CD4-positive, alpha-beta memory T cell (primary cell): ENCODE measurements at regions not wholly inside any gene's neighbourhood (a gene's known extent, or its start where the extent isn't known, plus 50 kb on each side); places are given as distances from the start of the nearest gene placed in this dataset.

ENCODE experiments used
- CTCF ChIA-PET: fragments of 350-600 bp; sonication (Branson Sonifier 250); formaldehyde crosslinking; loops from one replicate; lab custom pipeline; 2021; ENCODE audit warnings: inconsistent platforms; ENCODE audit not compliant: partially characterized antibody; lab: Charles Lee
- POLR2A ChIA-PET: fragments of 350-600 bp; sonication (Branson Sonifier 250); formaldehyde crosslinking; loops from one replicate; lab custom pipeline; 2021; ENCODE audit not compliant: partially characterized antibody; lab: Charles Lee
- DNase-seq, 5 donors: peaks; one replicate each; pipeline versions ENCODE4 v3.0.0 to v3.0.0-alpha.2; 2020 to 2022; ENCODE audit warnings: mixed read lengths in 1 of 5
- H3K27ac ChIP-seq: one replicate; pipeline ENCODE4 v1.7.0; 2013; ENCODE audit warnings: low read depth, low read length
- H3K27me3 ChIP-seq: 2 replicates; pipeline ENCODE4 v1.7.0; 2013; ENCODE audit warnings: mild to moderate bottlenecking, low read length, moderate library complexity; ENCODE audit not compliant: insufficient read depth
- H3K36me3 ChIP-seq: 2 replicates; pipeline ENCODE4 v1.7.0; 2013; ENCODE audit warnings: mild to moderate bottlenecking, low read length, moderate library complexity; ENCODE audit not compliant: insufficient read depth
- H3K4me1 ChIP-seq: 2 replicates; pipeline ENCODE4 v1.7.0; 2013; ENCODE audit warnings: mild to moderate bottlenecking, low read length, moderate library complexity; ENCODE audit not compliant: insufficient read depth
- H3K4me3 ChIP-seq, 2 donors: one replicate each; pipeline ENCODE4 v1.7.0; 2013; ENCODE audit warnings: low read length in 2 of 2, mild to moderate bottlenecking in 1 of 2
- H3K9me3 ChIP-seq, 2 donors: one replicate each; pipeline ENCODE4 v1.7.0; 2013; ENCODE audit warnings: low read length in 2 of 2, control low read depth in 1 of 2; ENCODE audit not compliant: control insufficient read depth in 1 of 2
- H3K27ac Mint-ChIP-seq, 7 donors: one replicate each; pipeline ENCODE4 v1.8.0; 2020 to 2021; ENCODE audit warnings: mixed read lengths in 7 of 7, mild to moderate bottlenecking in 6 of 7, inconsistent platforms in 3 of 7, moderate library complexity in 3 of 7
- H3K27me3 Mint-ChIP-seq, 2 donors: one replicate each; pipeline ENCODE4 v1.8.0; 2020 to 2021; ENCODE audit warnings: mixed read lengths in 2 of 2
- H3K36me3 Mint-ChIP-seq, 2 donors: one replicate each; pipeline ENCODE4 v1.8.0; 2020 to 2021; ENCODE audit warnings: mixed read lengths in 2 of 2, inconsistent platforms in 1 of 2, mild to moderate bottlenecking in 1 of 2
- H3K4me1 Mint-ChIP-seq, 4 donors: one replicate each; pipeline ENCODE4 v1.8.0; 2020 to 2021; ENCODE audit warnings: mixed read lengths in 4 of 4, mild to moderate bottlenecking in 1 of 4
- H3K4me3 Mint-ChIP-seq, 8 donors: one replicate each; pipeline ENCODE4 v1.8.0; 2020 to 2021; ENCODE audit warnings: mixed read lengths in 8 of 8, mild to moderate bottlenecking in 7 of 8, moderate library complexity in 6 of 8, inconsistent platforms in 3 of 8
- H3K9me3 Mint-ChIP-seq, 8 donors: one replicate each; pipeline ENCODE4 v1.8.0; 2020 to 2021; ENCODE audit warnings: mixed read lengths in 8 of 8, mild to moderate bottlenecking in 5 of 8, inconsistent platforms in 3 of 8, moderate library complexity in 1 of 8
- intact Hi-C: fragments of 100-400 bp; cut with micrococcal nuclease; formaldehyde crosslinking; loops from one replicate; pipeline ENCODE4 v1.15.1; 2023

DNA sequence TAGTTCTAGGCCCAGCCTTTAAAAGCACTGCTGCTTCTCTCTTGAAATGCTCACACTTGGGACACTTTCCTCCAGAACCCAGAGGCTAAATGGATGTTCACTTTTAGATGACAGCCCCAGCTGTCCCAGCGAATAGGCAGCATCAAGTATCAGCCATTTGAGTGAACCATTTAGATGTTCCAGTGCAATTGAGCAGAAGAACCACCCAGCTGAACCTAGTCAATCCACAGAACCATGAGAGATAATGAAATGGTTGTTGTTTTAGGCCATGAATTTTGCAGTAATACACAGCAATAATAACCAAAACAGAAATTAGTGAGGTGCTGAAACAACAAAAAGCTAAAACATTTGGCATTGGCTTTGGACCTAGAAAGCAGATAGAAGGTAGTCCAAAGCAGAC is 273.9 kb downstream of the ETV1 start:
- Histone ChIP-seq H3K36me3 (no peaks in the 10 kb centered on the region), H3K27me3 (no peaks in the 10 kb centered on the region), H3K4me1 (no peaks in the 10 kb centered on the region), H3K4me3 (no peak overlapping the region), H3K9me3 (no peaks in the 10 kb centered on the region), H3K27ac (no peak overlapping the region)
- Mint-ChIP-seq H3K4me3 (no peak overlapping the region), H3K27me3 (no peaks in the 10 kb centered on the region), H3K4me1 (no peaks in the 10 kb centered on the region), H3K36me3 (no peaks in the 10 kb centered on the region), H3K9me3 (peaks cover 0 to 12% (median 9%) of the 10 kb centered on the region in 8 donors), H3K27ac (no peak overlapping the region)
- CTCF ChIA-PET: no interaction called here
- POLR2A ChIA-PET: no interaction called here
- DNase-seq: no peak
- intact Hi-C loops: no loop called here

DNA sequence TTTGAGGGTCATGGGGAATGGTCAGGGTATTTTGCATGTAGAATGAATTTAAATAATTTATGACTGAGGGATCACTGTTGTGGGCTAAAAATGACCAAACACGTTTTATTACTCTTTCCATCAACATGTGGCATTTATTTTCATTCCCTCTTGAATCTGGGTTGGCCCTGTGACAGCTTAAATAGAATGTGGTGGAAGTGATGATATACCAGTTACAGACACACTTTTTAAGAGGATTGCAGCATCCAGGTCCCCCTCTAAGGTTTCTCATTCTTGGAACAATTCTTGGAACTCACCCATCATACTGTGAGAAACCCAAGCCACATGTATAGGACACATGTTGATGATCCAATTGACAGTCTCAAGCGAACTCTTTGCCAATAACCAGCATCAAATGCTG is 272.4 kb downstream of the ETV1 start:
- DNase-seq: no peak
- H3K4me3 Mint-ChIP-seq: no peak overlapping the region
- peaks cover 0 to 12% (median 9%) of the 10 kb centered on the region in 8 donors for H3K9me3 Mint-ChIP-seq
- Histone ChIP-seq H3K4me1 (no peaks in the 10 kb centered on the region), H3K27me3 (no peaks in the 10 kb centered on the region), H3K4me3 (no peak overlapping the region), H3K36me3 (no peaks in the 10 kb centered on the region), H3K27ac (no peak overlapping the region), H3K9me3 (no peaks in the 10 kb centered on the region)
- POLR2A ChIA-PET: no interaction called here
- H3K27me3 Mint-ChIP-seq: no peaks in the 10 kb centered on the region
- CTCF ChIA-PET: no interaction called here
- H3K4me1 Mint-ChIP-seq: no peaks in the 10 kb centered on the region
- intact Hi-C loops: no loop called here
- no peaks in the 10 kb centered on the region for H3K36me3 Mint-ChIP-seq
- no peak overlapping the region for H3K27ac Mint-ChIP-seq

DNA sequence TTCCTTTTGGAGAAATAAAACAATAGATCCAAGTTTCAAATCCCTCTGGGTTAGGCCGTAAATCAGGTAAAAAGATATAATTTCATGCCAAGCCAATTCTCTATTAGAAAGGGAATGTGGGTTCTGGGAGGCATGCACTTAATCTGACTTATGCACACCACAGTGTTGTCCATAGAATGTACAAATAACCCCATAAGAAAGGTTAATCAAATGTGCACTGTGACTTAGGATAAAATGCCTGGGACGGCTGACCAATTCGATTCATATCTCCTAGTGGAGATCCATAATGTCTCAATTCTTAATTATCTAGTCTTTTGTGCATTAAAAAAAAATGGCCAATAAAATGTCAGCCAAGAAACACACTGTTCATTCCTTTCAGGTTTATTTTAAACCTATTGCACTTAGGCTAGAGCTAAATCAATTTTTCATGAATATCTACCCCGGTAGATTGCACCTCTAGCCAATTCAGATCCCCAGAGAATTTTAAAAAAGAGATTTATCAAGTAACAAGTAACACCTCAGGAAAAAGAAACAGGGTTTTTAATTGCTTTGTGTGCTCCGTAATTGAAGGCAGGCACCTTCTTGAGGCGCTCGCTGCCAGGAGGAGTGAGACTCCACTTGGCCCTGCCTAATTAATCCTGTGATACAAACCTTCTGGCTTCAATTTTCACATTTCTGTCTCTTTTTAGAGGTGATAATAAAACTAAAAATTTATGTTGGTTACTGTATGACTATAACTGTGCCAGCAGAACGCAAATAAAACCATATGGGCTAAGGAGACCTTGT is 265.1 kb downstream of the ETV1 start:
- Histone ChIP-seq H3K4me3 (no peak overlapping the region), H3K36me3 (no peaks in the 10 kb centered on the region), H3K4me1 (no peaks in the 10 kb centered on the region), H3K9me3 (no peaks in the 10 kb centered on the region), H3K27ac (no peak overlapping the region), H3K27me3 (no peaks in the 10 kb centered on the region)
- H3K4me3 Mint-ChIP-seq: no peak overlapping the region
- peaks cover 0 to 8% (median 3%) of the 10 kb centered on the region in 8 donors for H3K9me3 Mint-ChIP-seq
- no peaks in the 10 kb centered on the region for H3K27me3 Mint-ChIP-seq
- DNase-seq: no peak
- H3K27ac Mint-ChIP-seq: no peak overlapping the region
- ChIA-PET POLR2A (no interaction called here), CTCF (no interaction called here)
- H3K36me3 Mint-ChIP-seq: peaks cover 0 to 4% of the 10 kb centered on the region in 2 donors
- intact Hi-C loops: no loop called here
- no peaks in the 10 kb centered on the region for H3K4me1 Mint-ChIP-seq

DNA sequence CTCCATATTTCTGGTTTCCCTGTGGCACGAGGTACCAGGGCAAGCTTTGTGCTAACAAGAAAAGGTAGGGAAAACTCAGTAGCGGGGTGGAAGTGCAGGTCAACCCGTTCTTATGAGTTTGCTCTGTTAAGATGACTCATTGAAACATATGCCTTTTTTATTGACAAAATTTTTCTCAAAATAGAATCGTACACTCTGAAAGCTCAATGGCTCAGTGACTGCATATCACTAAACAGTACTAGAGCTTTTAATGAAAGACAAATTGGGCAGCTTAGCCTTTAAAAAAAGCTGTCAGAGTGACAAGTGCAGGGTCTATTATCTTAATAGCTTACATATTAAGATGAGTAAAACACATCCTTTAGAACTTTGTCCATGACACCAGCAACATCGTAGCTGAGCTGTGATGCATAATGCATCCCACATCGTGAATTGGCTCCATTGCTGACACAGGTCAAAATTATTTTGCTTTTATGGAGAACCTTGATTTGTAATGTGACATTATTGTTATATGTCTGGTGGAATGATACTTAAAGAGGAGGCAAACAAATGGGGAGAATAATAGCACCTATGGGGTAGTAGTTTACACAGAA is 264.4 kb downstream of the ETV1 start:
- Histone ChIP-seq H3K9me3 (no peaks in the 10 kb centered on the region), H3K27ac (no peak overlapping the region), H3K36me3 (no peaks in the 10 kb centered on the region), H3K4me3 (no peak overlapping the region), H3K27me3 (no peaks in the 10 kb centered on the region), H3K4me1 (no peaks in the 10 kb centered on the region)
- Mint-ChIP-seq H3K27me3 (no peaks in the 10 kb centered on the region), H3K36me3 (peaks cover 0 to 4% of the 10 kb centered on the region in 2 donors), H3K9me3 (peaks cover 0 to 8% (median 3%) of the 10 kb centered on the region in 8 donors), H3K4me3 (no peak overlapping the region), H3K4me1 (no peaks in the 10 kb centered on the region), H3K27ac (no peak overlapping the region)
- ChIA-PET POLR2A (no interaction called here), CTCF (no interaction called here)
- intact Hi-C loops: no loop called here
- DNase-seq: no peak

DNA sequence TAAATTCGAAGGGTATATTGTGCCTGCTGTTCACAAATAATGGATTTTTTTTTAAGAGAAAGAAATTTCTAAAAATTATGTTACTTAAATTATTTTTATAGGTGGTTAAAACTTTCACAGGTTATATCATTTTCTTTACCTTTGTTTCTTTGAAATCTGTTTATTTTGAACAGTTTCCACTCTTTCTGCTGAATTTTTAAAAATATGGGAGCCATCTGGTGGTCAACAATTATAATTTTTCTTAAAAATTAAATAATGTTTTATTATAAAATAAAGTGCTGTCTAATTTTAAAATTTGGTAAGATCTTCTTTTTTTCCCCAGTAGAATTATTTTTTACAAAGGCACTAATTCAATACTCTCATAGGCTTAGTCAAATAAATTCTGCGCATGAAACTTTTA is 263.9 kb downstream of the ETV1 start:
- Mint-ChIP-seq H3K27me3 (no peaks in the 10 kb centered on the region), H3K27ac (no peak overlapping the region)

DNA sequence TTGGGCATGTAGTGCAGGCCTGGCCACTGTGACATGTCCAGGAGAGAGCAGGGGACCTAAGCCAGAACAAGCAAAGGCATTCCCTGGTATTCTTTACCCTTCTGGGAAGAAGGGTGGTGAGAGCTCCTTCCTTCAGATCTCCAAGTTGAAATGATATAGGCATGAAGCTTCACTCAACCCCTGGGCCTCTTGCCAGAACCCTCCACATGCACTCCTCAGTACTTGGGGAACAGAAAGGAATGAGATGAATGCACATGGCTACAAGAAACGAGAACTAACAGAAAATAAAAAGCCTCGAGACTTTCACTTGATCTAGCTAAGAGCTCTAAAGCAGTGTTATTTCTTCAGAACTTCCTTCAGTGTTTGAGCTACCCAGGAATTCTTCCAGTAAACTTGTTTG is 262.2 kb downstream of the ETV1 start:
- Histone ChIP-seq H3K36me3 (no peaks in the 10 kb centered on the region), H3K4me3 (no peak overlapping the region), H3K4me1 (no peaks in the 10 kb centered on the region), H3K27ac (no peak overlapping the region), H3K27me3 (no peaks in the 10 kb centered on the region), H3K9me3 (no peaks in the 10 kb centered on the region)
- no peak overlapping the region for H3K27ac Mint-ChIP-seq
- H3K36me3 Mint-ChIP-seq: peaks cover 0 to 4% of the 10 kb centered on the region in 2 donors
- no peak for DNase-seq
- no peaks in the 10 kb centered on the region for H3K27me3 Mint-ChIP-seq
- H3K9me3 Mint-ChIP-seq: peaks cover 0 to 8% (median 3%) of the 10 kb centered on the region in 8 donors
- no peaks in the 10 kb centered on the region for H3K4me1 Mint-ChIP-seq
- POLR2A ChIA-PET: no interaction called here
- no peak overlapping the region for H3K4me3 Mint-ChIP-seq
- CTCF ChIA-PET: interaction anchor here (0.6 kb wide), 1 partner anchor 29 kb away, joined by 3 read pairs; no protein-coding TSS in a partner anchor
- intact Hi-C loops: no loop called here

More for the DNA sequence above, 263.9 kb downstream of the ETV1 start:
- Histone ChIP-seq H3K27ac (no peak overlapping the region), H3K27me3 (no peaks in the 10 kb centered on the region), H3K4me1 (no peaks in the 10 kb centered on the region), H3K36me3 (no peaks in the 10 kb centered on the region), H3K9me3 (no peaks in the 10 kb centered on the region), H3K4me3 (no peak overlapping the region)
- no peaks in the 10 kb centered on the region for H3K4me1 Mint-ChIP-seq
- H3K4me3 Mint-ChIP-seq: no peak overlapping the region
- no peak for DNase-seq
- POLR2A ChIA-PET: no interaction called here
- H3K36me3 Mint-ChIP-seq: peaks cover 0 to 4% of the 10 kb centered on the region in 2 donors
- intact Hi-C loops: no loop called here
- peaks cover 0 to 8% (median 3%) of the 10 kb centered on the region in 8 donors for H3K9me3 Mint-ChIP-seq
- CTCF ChIA-PET: no interaction called here

DNA sequence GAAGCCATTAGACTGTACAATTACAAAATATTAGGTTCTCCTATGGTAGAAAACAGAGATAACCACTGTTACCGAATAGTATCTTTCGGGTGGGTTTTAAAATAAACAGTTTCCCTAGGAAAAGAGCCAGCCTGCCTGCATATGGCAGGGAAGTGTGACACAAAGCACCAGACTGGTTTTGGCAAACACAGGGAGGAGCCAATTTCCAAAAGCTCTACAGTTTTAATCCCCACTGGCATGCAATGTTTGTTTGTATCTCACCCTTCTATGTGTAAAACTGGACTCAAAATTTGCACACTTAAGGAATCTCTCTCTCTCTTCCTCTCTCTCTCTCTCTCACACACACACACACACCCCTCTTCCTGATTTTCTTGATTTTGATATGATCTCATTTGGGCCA is 261.7 kb downstream of the ETV1 start:
- Mint-ChIP-seq H3K9me3 (peaks cover 0 to 10% (median 3%) of the 10 kb centered on the region in 8 donors), H3K27ac (no peak overlapping the region), H3K36me3 (peaks cover 0 to 4% of the 10 kb centered on the region in 2 donors), H3K4me3 (no peak overlapping the region), H3K27me3 (no peaks in the 10 kb centered on the region), H3K4me1 (no peaks in the 10 kb centered on the region)
- Histone ChIP-seq H3K4me1 (no peaks in the 10 kb centered on the region), H3K36me3 (no peaks in the 10 kb centered on the region), H3K9me3 (no peaks in the 10 kb centered on the region), H3K4me3 (no peak overlapping the region), H3K27me3 (no peaks in the 10 kb centered on the region), H3K27ac (no peak overlapping the region)
- DNase-seq: no peak
- ChIA-PET CTCF (interaction anchor here (1.2 kb wide), 1 partner anchor 15 kb away, joined by 3 read pairs; no protein-coding TSS in a partner anchor), POLR2A (no interaction called here)
- intact Hi-C loops: no loop called here
